HEK293 (cell line): ENCODE measurements at regions not wholly inside any gene's neighbourhood (a gene's known extent, or its start where the extent isn't known, plus 50 kb on each side); places are given as distances from the start of the nearest gene placed in this dataset.

Source experiments
- CTCF ChIP-seq: fragments of 450-650 bp; formaldehyde crosslinking; IDR thresholded peaks from 2 replicates; pipeline ENCODE4 v1.5.1; 2016; ENCODE audit warnings: missing biosample characterization, missing genetic modification characterization
- GLI2 ChIP-seq: fragments of 450-650 bp; formaldehyde crosslinking; IDR thresholded peaks from 2 replicates; pipeline ENCODE4; 2017; ENCODE audit warnings: missing biosample characterization, missing genetic modification characterization, low read depth, borderline replicate concordance
- KLF1 ChIP-seq: fragments of 450-650 bp; formaldehyde crosslinking; IDR thresholded peaks from 2 replicates; pipeline ENCODE4 v1.5.1; 2016; ENCODE audit warnings: missing biosample characterization, missing genetic modification characterization
- MEIS1 ChIP-seq: sonication (generic); formaldehyde crosslinking; IDR thresholded peaks from 2 replicates; pipeline ENCODE4 v1.8.1; 2022; ENCODE audit warnings: missing genetic modification reagents, mild to moderate bottlenecking, borderline replicate concordance
- SALL2 ChIP-seq: fragments of 450-650 bp; formaldehyde crosslinking; IDR thresholded peaks from 2 replicates; pipeline ENCODE4 v1.5.0; 2017; ENCODE audit warnings: missing biosample characterization, mild to moderate bottlenecking, missing genetic modification characterization, borderline replicate concordance
- ZBTB6 ChIP-seq: fragments of 450-650 bp; formaldehyde crosslinking; IDR thresholded peaks from 2 replicates; pipeline ENCODE4 v1.5.1; 2017; ENCODE audit warnings: missing biosample characterization, missing genetic modification characterization
- ZFP69B ChIP-seq: fragments of 450-650 bp; formaldehyde crosslinking; IDR thresholded peaks from 2 replicates; pipeline ENCODE4 v1.5.1; 2016; ENCODE audit warnings: missing biosample characterization, missing genetic modification characterization
- TF ChIP-seq, protein P1 (sequence below): fragments of 450-650 bp; formaldehyde crosslinking; IDR thresholded peaks from 2 replicates; pipeline ENCODE4 v1.5.1; 2016; ENCODE audit warnings: missing biosample characterization, missing genetic modification characterization

GRCh38 chr13:61700620-61701019, 285.0 kb upstream of the PCDH20 start:
- TF ChIP-seq, protein P1, sequence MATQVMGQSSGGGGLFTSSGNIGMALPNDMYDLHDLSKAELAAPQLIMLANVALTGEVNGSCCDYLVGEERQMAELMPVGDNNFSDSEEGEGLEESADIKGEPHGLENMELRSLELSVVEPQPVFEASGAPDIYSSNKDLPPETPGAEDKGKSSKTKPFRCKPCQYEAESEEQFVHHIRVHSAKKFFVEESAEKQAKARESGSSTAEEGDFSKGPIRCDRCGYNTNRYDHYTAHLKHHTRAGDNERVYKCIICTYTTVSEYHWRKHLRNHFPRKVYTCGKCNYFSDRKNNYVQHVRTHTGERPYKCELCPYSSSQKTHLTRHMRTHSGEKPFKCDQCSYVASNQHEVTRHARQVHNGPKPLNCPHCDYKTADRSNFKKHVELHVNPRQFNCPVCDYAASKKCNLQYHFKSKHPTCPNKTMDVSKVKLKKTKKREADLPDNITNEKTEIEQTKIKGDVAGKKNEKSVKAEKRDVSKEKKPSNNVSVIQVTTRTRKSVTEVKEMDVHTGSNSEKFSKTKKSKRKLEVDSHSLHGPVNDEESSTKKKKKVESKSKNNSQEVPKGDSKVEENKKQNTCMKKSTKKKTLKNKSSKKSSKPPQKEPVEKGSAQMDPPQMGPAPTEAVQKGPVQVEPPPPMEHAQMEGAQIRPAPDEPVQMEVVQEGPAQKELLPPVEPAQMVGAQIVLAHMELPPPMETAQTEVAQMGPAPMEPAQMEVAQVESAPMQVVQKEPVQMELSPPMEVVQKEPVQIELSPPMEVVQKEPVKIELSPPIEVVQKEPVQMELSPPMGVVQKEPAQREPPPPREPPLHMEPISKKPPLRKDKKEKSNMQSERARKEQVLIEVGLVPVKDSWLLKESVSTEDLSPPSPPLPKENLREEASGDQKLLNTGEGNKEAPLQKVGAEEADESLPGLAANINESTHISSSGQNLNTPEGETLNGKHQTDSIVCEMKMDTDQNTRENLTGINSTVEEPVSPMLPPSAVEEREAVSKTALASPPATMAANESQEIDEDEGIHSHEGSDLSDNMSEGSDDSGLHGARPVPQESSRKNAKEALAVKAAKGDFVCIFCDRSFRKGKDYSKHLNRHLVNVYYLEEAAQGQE (tag by site-specific recombination) = no peak
- TF ChIP-seq ZBTB6 (tag by site-specific recombination) (no peak), CTCF (no peak), SALL2 (tag by site-specific recombination) (no peak), KLF1 (tag by site-specific recombination) (no peak), ZFP69B (tag by site-specific recombination) (no peak), MEIS1 (CRISPR knock-in tag) (no peak), GLI2 (tag by site-specific recombination) (no peak)
